Nephron progenitor cell (in vitro differentiated cells): ENCODE measurements at regions not wholly inside any gene's neighbourhood (a gene's known extent, or its start where the extent isn't known, plus 50 kb on each side); places are given as distances from the start of the nearest gene placed in this dataset.
"Not testable (repeated sequence)": the region's sequence is repeated elsewhere in the genome, so short reads cannot be mapped to it uniquely, and the experiment has no call there.

Source experiments
- DNase-seq: peaks from one replicate; pipeline ENCODE4 v3.0.0; 2021
- H3K27ac Mint-ChIP-seq: 2 replicates; pipeline ENCODE4 v1.8.0; 2021; ENCODE audit warnings: mild to moderate bottlenecking, moderate library complexity, mixed read lengths
- H3K27me3 Mint-ChIP-seq: 2 replicates; pipeline ENCODE4 v1.8.0; 2021; ENCODE audit warnings: mild to moderate bottlenecking, low read depth, mixed read lengths; ENCODE audit not compliant: poor library complexity
- H3K36me3 Mint-ChIP-seq: 2 replicates; pipeline ENCODE4 v1.8.0; 2021; ENCODE audit warnings: low read depth, mixed read lengths
- H3K4me1 Mint-ChIP-seq: 2 replicates; pipeline ENCODE4 v1.8.0; 2021; ENCODE audit warnings: mixed read lengths
- H3K4me3 Mint-ChIP-seq: 2 replicates; pipeline ENCODE4 v1.8.0; 2021; ENCODE audit warnings: mild to moderate bottlenecking, moderate library complexity, mixed read lengths
- H3K9me3 Mint-ChIP-seq: 2 replicates; pipeline ENCODE4 v1.8.0; 2021; ENCODE audit warnings: mild to moderate bottlenecking, moderate library complexity, mixed read lengths
- TF ChIP-seq, protein P1 (sequence below): fragments of 200-600 bp; sonication (generic); IDR thresholded peaks from 2 replicates; pipeline ENCODE4 v1.5.0; 2021; ENCODE audit warnings: antibody characterized with exemption

GRCh38 chr9:81789721-81790120, 100.4 kb upstream of the TLE1 start:
- no peak overlapping the region for H3K27ac Mint-ChIP-seq
- no peaks in the 10 kb centered on the region for H3K36me3 Mint-ChIP-seq
- H3K9me3 Mint-ChIP-seq: no peaks in the 10 kb centered on the region
- H3K4me1 Mint-ChIP-seq: no peaks in the 10 kb centered on the region
- H3K4me3 Mint-ChIP-seq: no peak overlapping the region
- DNase-seq: no peak
- H3K27me3 Mint-ChIP-seq: no peaks in the 10 kb centered on the region
- TF ChIP-seq, protein P1, sequence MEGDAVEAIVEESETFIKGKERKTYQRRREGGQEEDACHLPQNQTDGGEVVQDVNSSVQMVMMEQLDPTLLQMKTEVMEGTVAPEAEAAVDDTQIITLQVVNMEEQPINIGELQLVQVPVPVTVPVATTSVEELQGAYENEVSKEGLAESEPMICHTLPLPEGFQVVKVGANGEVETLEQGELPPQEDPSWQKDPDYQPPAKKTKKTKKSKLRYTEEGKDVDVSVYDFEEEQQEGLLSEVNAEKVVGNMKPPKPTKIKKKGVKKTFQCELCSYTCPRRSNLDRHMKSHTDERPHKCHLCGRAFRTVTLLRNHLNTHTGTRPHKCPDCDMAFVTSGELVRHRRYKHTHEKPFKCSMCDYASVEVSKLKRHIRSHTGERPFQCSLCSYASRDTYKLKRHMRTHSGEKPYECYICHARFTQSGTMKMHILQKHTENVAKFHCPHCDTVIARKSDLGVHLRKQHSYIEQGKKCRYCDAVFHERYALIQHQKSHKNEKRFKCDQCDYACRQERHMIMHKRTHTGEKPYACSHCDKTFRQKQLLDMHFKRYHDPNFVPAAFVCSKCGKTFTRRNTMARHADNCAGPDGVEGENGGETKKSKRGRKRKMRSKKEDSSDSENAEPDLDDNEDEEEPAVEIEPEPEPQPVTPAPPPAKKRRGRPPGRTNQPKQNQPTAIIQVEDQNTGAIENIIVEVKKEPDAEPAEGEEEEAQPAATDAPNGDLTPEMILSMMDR: no peak

- TF ChIP-seq, protein P1: no peak
- H3K4me1 Mint-ChIP-seq: no peaks in the 10 kb centered on the region
- H3K27me3 Mint-ChIP-seq: no peaks in the 10 kb centered on the region
- DNase-seq: no peak
- no peaks in the 10 kb centered on the region for H3K36me3 Mint-ChIP-seq
- H3K27ac Mint-ChIP-seq: peak overlapping the region; percentile 11
- no peaks in the 10 kb centered on the region for H3K9me3 Mint-ChIP-seq
- H3K4me3 Mint-ChIP-seq: no peak overlapping the region
Observed at GRCh38 chr9:81790166-81790565, 100.8 kb upstream of the TLE1 start.

DNA sequence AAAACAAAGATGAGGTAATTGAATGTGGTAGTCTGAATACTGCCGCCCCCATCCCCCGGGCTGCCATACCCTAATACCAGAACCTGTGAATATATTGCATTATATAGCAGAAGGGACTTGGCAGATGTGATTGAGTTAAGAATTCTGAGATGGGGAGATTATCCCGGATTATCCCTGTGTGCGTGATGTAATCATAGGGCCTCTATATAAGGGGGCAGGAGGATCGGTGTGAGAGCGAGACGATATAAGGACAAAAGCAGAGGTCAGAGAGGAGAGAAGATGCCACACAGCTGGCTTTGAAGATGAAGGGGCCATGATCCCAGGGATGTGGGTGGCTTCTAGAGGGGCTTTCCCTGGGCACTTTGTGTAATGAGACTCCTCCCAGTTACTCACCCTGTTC, 101.7 kb upstream of the TLE1 start:
- Mint-ChIP-seq H3K36me3 (no peaks in the 10 kb centered on the region), H3K9me3 (no peaks in the 10 kb centered on the region), H3K4me1 (no peaks in the 10 kb centered on the region), H3K27ac (no peak overlapping the region), H3K27me3 (no peaks in the 10 kb centered on the region), H3K4me3 (no peak overlapping the region)
- DNase-seq: no peak
- TF ChIP-seq, protein P1: no peak

DNA sequence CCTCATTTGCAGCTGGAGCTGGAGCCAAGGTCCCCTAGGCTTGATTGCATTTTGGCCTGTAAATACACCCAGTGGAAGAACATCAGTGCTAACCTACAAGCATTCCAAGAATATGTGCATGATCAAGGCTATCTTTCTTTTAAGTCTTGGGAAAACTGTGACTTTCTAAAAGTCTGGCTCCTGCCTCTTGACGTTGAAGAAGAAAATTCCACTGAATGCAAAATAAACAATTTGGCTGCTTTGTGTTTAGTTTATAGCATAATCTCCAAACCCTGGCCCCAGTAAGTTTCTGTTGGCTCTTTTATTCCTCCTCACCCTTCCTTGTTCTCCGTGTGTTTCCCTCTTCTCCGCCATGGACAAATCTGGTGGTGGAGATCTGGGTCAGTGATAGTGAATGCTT, 109.3 kb upstream of the TLE1 start:
- DNase-seq: no peak
- no peak overlapping the region for H3K27ac Mint-ChIP-seq
- H3K9me3 Mint-ChIP-seq: peaks cover 13% of the 10 kb centered on the region
- no peak overlapping the region for H3K4me3 Mint-ChIP-seq
- TF ChIP-seq, protein P1: no peak
- peaks cover 11% of the 10 kb centered on the region for H3K4me1 Mint-ChIP-seq
- no peaks in the 10 kb centered on the region for H3K36me3 Mint-ChIP-seq
- peaks cover 3% of the 10 kb centered on the region for H3K27me3 Mint-ChIP-seq

DNA sequence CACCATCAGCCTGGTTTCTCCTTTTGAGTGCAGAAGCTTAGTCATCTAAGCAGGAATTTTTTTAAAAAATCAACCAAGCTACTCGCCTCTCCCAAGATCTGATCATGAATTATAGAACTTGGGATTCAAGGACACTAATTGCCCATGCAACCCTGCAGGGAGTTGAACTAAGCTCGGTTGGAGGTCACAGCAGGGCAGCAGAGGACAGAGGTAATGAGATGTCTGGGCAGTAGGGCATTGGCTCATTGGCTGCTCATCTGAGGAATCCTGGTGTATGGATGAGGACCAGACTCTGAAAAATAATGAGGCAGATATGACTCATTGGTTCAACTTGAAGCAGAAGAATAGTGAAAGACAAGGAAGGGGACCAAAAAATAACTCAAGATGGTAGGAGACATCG, 111.8 kb upstream of the TLE1 start:
- no peak for DNase-seq
- peaks cover 15% of the 10 kb centered on the region for H3K9me3 Mint-ChIP-seq
- no peak overlapping the region for H3K27ac Mint-ChIP-seq
- no peaks in the 10 kb centered on the region for H3K36me3 Mint-ChIP-seq
- H3K4me1 Mint-ChIP-seq: peaks cover 11% of the 10 kb centered on the region
- H3K4me3 Mint-ChIP-seq: no peak overlapping the region
- TF ChIP-seq, protein P1: no peak
- peaks cover 3% of the 10 kb centered on the region for H3K27me3 Mint-ChIP-seq

- TF ChIP-seq, protein P1: no peak
- Mint-ChIP-seq H3K27ac (no peak overlapping the region), H3K27me3 (no peaks in the 10 kb centered on the region), H3K9me3 (peaks cover 12% of the 10 kb centered on the region), H3K36me3 (no peaks in the 10 kb centered on the region), H3K4me3 (no peak overlapping the region), H3K4me1 (peaks cover 11% of the 10 kb centered on the region)
- no peak for DNase-seq
Observed at GRCh38 chr9:81804306-81804705, 115.0 kb upstream of the TLE1 start.

GRCh38 chr9:81811688-81812087, 116.5 kb upstream of the SPATA31D4 start:
- H3K4me3 Mint-ChIP-seq: not testable (repeated sequence)

More at GRCh38 chr9:81811688-81812087, 116.5 kb upstream of the SPATA31D4 start:
- not testable (repeated sequence) for H3K9me3 Mint-ChIP-seq, H3K36me3 Mint-ChIP-seq, H3K27me3 Mint-ChIP-seq, H3K27ac Mint-ChIP-seq, DNase-seq
- H3K4me1 Mint-ChIP-seq: peaks cover 16% of the 10 kb centered on the region
